Caco-2 (cell line): ENCODE measurements at regions not wholly inside any gene's neighbourhood (a gene's known extent, or its start where the extent isn't known, plus 50 kb on each side); places are given as distances from the start of the nearest gene placed in this dataset.
A peak's percentile ranks its signal among the peaks of the same experiment; 100 is the strongest.

ENCODE experiments used
- BruUV-seq: library from RNA; stranded (reverse); fragments of 400-500 nt; replicated peaks from 2 replicates; lab custom pipeline; 2021; lab: Mats Ljungman, UMichigan
- CTCF ChIA-PET: fragments of 300-600 bp; sonication (Branson Sonifier 250); formaldehyde crosslinking; loops from one replicate; lab custom pipeline; 2022; ENCODE audit warnings: antibody characterized with exemption; lab: Charles Lee
- POLR2A ChIA-PET: fragments of 300-600 bp; sonication (Branson Sonifier 250); formaldehyde crosslinking; loops from one replicate; lab custom pipeline; 2022; ENCODE audit warnings: antibody characterized with exemption; lab: Charles Lee
- DNase-seq, 2 experiments: peaks; one replicate each; pipeline versions ENCODE4 v3.0.0 to v3.0.0-alpha.2; 2020 to 2022
- H3K27me3 ChIP-seq: replicated peaks from 2 replicates; pipeline ENCODE4 v1.6.0; 2011; ENCODE audit warnings: low read length; ENCODE audit not compliant: control insufficient read depth, insufficient read depth
- H3K36me3 ChIP-seq: 2 replicates; pipeline ENCODE4 v1.5.1; 2011; ENCODE audit warnings: low read length; ENCODE audit not compliant: control insufficient read depth, insufficient read depth
- H3K4me1 ChIP-seq: fragments of 250-450 bp; sonication (Bioruptor Pico); 2 replicates; pipeline ENCODE4 v1.5.1; 2020; ENCODE audit warnings: mild to moderate bottlenecking
- H3K4me3 ChIP-seq: 2 replicates; pipeline ENCODE4 v1.5.1; 2011; ENCODE audit warnings: low read depth, mild to moderate bottlenecking, control low read depth, low read length
- H3K9me3 ChIP-seq: fragments of 250-450 bp; sonication (Bioruptor Pico); 2 replicates; pipeline ENCODE4 v1.5.1; 2020; ENCODE audit warnings: mild to moderate bottlenecking, moderate library complexity
- H3K27ac Mint-ChIP-seq: one replicate; pipeline ENCODE4 v1.8.0; 2022; ENCODE audit warnings: mixed read lengths; ENCODE audit not compliant: unreplicated experiment
- H3K27me3 Mint-ChIP-seq: one replicate; pipeline ENCODE4 v1.8.0; 2022; ENCODE audit warnings: mixed read lengths; ENCODE audit not compliant: insufficient read depth, unreplicated experiment
- H3K36me3 Mint-ChIP-seq: one replicate; pipeline ENCODE4 v1.8.0; 2022; ENCODE audit warnings: mild to moderate bottlenecking, mixed read lengths; ENCODE audit not compliant: insufficient read depth, unreplicated experiment
- H3K4me1 Mint-ChIP-seq: one replicate; pipeline ENCODE4 v1.8.0; 2022; ENCODE audit warnings: low read depth, mixed read lengths; ENCODE audit not compliant: unreplicated experiment
- H3K4me3 Mint-ChIP-seq: one replicate; pipeline ENCODE4 v1.8.0; 2022; ENCODE audit warnings: mild to moderate bottlenecking, moderate library complexity, mixed read lengths; ENCODE audit not compliant: unreplicated experiment
- H3K9me3 Mint-ChIP-seq: one replicate; pipeline ENCODE4 v1.8.0; 2022; ENCODE audit warnings: mixed read lengths; ENCODE audit not compliant: unreplicated experiment
- CTCF ChIP-seq, 2 experiments: fragments of 200-600 bp in 1 of 2; IDR thresholded peaks; 1 replicate in 1 of 2; 2 replicates in 1 of 2; pipeline versions ENCODE4 v1.5.1 to v1.8.0; 2011 to 2022; ENCODE audit warnings: antibody characterized with exemption in 1 of 2, control low read depth in 1 of 2, inconsistent platforms in 1 of 2, low read depth in 1 of 2, low read length in 1 of 2, mild to moderate bottlenecking in 1 of 2, moderate library complexity in 1 of 2; ENCODE audit not compliant: insufficient read depth in 1 of 2, severe bottlenecking in 1 of 2, unreplicated experiment in 1 of 2
- intact Hi-C: fragments of 100-400 bp; cut with micrococcal nuclease; formaldehyde crosslinking; loops from one replicate; pipeline ENCODE4 v1.10.0; 2022; ENCODE audit not compliant: unreplicated experiment

GRCh38 chr14:76309572-76310162, 66.3 kb upstream of the ESRRB start:
- Histone ChIP-seq H3K9me3 (no peaks in the 10 kb centered on the region), H3K36me3 (no peaks in the 10 kb centered on the region), H3K4me1 (no peaks in the 10 kb centered on the region), H3K27me3 (no peaks in the 10 kb centered on the region; the same call in 1 of the 2 replicates), H3K4me3 (no peak overlapping the region)
- no peaks in the 10 kb centered on the region for H3K9me3 Mint-ChIP-seq
- H3K4me1 Mint-ChIP-seq = no peaks in the 10 kb centered on the region
- no peak overlapping the region for H3K4me3 Mint-ChIP-seq
- ChIA-PET CTCF (no interaction called here), POLR2A (interaction anchor here (0.6 kb wide), 1 partner anchor 38 kb away, joined by 7 read pairs; no protein-coding TSS in a partner anchor)
- H3K36me3 Mint-ChIP-seq = no peaks in the 10 kb centered on the region
- DNase-seq = no peak
- peaks cover 14% of the 10 kb centered on the region for H3K27me3 Mint-ChIP-seq
- no peak for TF ChIP-seq CTCF (IDR thresholded peaks at IDR 0.05; ENCODE audit: insufficient read depth in 1 of 2, low read depth in 1 of 2, low read length in 1 of 2, severe bottlenecking in 1 of 2, unreplicated experiment in 1 of 2)
- BruUV-seq = no TSS peak
- intact Hi-C loops = no loop called here
- H3K27ac Mint-ChIP-seq = no peak overlapping the region

DNA sequence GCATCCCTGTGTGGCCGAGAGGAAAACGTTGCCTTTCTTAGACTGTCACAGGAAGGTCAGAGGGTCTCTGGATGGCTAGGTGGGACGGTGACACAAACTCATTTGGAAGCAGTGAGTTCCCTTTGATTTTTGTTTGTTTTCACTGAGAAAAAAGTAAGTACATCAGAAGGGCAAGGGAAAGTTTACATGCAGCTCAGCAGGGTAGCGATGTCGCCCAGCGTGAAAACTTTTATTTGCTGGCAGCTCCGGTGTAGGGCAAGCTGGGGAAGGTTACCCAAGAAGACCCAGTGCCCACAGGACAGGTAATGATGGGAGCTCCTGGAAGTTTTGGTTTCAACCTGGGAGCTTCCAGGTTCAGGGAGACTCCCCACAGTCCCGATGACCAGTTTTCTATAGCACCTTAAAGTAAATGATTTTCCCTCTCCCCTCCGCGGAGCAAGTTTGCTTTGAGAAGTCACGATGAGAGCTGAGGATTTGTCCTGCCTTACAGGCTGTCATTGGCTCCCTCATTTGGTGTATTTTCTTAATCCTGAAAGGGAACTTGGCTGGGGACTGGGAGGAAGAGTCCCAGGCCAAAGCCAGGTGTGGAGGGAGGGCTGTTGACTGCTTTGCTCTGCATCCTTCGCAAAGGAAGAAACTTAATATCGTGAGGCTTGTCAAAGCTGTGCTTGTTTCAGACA, 64.7 kb upstream of the ESRRB start:
- intact Hi-C loops = no loop called here
- Mint-ChIP-seq H3K27me3 (peaks cover 16% of the 10 kb centered on the region), H3K9me3 (no peaks in the 10 kb centered on the region), H3K27ac (no peak overlapping the region), H3K4me1 (no peaks in the 10 kb centered on the region), H3K36me3 (no peaks in the 10 kb centered on the region), H3K4me3 (no peak overlapping the region)
- Histone ChIP-seq H3K36me3 (no peaks in the 10 kb centered on the region), H3K27me3 (no peaks in the 10 kb centered on the region; the same call in 1 of the 2 replicates), H3K4me3 (no peak overlapping the region), H3K9me3 (no peaks in the 10 kb centered on the region), H3K4me1 (no peaks in the 10 kb centered on the region)
- no peak for DNase-seq
- ChIA-PET POLR2A (no interaction called here), CTCF (no interaction called here)
- no TSS peak for BruUV-seq
- no peak for TF ChIP-seq CTCF (IDR thresholded peaks at IDR 0.05; ENCODE audit: insufficient read depth in 1 of 2, low read depth in 1 of 2, low read length in 1 of 2, severe bottlenecking in 1 of 2, unreplicated experiment in 1 of 2)

GRCh38 chr14:76312821-76313220, 63.1 kb upstream of the ESRRB start:
- DNase-seq = peak in 1 of 2 experiments; percentile 1
- H3K9me3 ChIP-seq = no peaks in the 10 kb centered on the region
- no peaks in the 10 kb centered on the region for H3K9me3 Mint-ChIP-seq
- BruUV-seq = no TSS peak
- ChIA-PET POLR2A (no interaction called here), CTCF (no interaction called here)
- TF ChIP-seq CTCF (IDR thresholded peaks at IDR 0.05; ENCODE audit: insufficient read depth in 1 of 2, low read depth in 1 of 2, low read length in 1 of 2, severe bottlenecking in 1 of 2, unreplicated experiment in 1 of 2) = no peak
- H3K36me3 Mint-ChIP-seq = no peaks in the 10 kb centered on the region
- no peaks in the 10 kb centered on the region for H3K4me1 Mint-ChIP-seq
- intact Hi-C loops = no loop called here
- no peak overlapping the region for H3K4me3 Mint-ChIP-seq
- H3K27me3 ChIP-seq = no peaks in the 10 kb centered on the region
- H3K4me3 ChIP-seq = no peak overlapping the region
- no peak overlapping the region for H3K27ac Mint-ChIP-seq
- no peaks in the 10 kb centered on the region for H3K4me1 ChIP-seq
- H3K27me3 Mint-ChIP-seq = peaks cover 12% of the 10 kb centered on the region
- no peaks in the 10 kb centered on the region for H3K36me3 ChIP-seq
